Hematopoietic multipotent progenitor cell treated with erythropoietin and hydrocortisone succinate and interleukin-3 and kit ligand, for 15 days (in vitro differentiated cells): ENCODE measurements at regions not wholly inside any gene's neighbourhood (a gene's known extent, or its start where the extent isn't known, plus 50 kb on each side); places are given as distances from the start of the nearest gene placed in this dataset.
"Not testable (repeated sequence)": the region's sequence is repeated elsewhere in the genome, so short reads cannot be mapped to it uniquely, and the experiment has no call there.

Experiments used
- DNase-seq: peaks from one replicate; pipeline ENCODE4 v3.0.0-alpha.2; 2015; ENCODE audit warnings: low spot score

DNA sequence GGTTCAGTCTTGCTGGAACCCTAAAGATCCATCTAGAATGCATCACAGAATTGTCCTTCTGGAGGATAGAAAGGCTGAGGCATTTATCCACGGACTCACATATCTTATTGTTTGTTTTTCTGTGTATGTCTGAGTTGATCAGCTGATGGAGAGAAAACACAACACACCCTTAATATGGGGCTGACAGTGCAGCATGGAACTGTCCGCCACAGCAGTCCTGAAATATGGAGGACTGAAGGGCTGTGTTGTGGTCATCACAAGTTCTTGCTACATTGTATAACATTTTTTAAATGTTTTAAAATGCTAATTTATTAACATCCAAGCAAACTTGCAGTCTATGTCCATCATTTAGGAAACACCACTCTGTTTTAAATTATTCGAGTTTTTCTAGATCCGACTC lies 448.9 kb upstream of the ERCC4 start:
- no peak for DNase-seq

DNA sequence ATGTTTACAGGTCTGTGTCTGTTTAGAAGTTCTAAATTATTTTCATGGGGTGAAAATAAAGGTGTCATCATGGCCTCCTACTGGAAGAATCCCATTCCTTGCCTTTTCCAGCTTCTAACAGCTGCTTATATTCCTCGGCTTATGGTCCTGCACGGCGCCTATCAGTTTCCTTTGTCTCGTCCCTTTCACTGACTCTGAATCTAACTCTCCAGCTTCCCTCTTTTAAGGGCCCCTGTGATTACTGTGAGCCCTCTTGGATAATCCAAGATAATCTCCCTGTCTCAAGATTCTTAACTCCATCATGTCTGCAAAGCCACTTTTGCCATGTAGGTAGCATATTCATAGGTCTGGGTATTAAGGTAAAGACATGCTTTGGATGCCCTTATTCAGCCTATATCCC lies 441.0 kb upstream of the ERCC4 start:
- DNase-seq: no peak

DNA sequence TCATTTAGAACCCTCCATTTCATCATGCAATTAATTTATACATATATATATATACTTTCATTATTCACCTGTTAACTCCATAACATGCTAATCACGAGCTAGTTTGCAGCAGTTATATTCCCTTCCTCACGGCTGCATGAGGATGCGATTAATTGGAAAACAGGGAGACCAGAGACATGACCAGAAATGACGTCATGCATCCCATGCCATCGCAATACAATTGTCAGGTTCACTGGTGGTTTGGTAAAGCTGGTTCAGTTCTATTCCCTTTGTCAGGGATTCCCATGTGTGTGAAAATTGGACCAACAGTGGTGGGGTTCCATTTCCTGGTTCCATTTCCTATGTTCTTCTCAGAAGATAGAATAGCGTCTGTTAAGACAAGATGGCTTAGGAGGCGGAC lies 440.4 kb upstream of the ERCC4 start:
- DNase-seq: no peak

DNA sequence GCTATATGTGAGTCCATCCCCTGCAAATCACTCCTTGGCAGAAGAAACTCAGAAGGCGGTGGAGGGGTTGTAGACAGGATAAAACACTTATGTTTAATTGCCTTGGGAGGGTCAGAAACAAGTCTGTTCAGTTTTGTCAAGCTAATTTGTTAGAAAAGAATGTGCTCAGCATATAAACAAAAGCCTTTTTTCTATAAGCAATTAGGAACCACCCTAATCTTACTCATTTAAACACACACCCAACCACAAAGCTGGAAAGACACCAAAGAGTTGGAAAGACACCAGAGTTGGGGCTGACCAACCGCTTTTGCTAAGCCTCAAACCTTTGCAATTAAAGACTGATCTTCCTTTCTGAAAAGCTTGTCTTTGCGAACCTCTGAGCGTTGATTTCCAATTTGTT lies 439.2 kb upstream of the ERCC4 start:
- no peak for DNase-seq

DNA sequence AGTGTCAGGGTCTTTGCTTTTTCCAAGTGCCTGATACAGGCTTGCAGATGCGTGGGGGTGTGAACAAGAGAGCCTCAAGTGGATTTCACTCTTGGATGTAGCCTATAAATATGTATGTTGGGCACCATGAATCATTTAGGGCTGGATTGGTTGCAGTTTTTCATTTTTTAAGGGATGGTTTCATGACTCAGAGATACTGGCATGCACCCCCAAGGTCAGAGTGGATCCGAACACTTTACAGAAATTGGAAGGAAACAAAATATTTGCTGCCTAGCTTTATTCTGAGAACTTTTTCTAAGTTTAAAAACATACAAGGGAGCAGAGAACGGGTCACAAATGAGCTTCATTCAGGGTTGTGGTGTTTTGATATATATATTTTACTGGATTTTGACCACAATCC lies 436.8 kb upstream of the ERCC4 start:
- no peak for DNase-seq

DNA sequence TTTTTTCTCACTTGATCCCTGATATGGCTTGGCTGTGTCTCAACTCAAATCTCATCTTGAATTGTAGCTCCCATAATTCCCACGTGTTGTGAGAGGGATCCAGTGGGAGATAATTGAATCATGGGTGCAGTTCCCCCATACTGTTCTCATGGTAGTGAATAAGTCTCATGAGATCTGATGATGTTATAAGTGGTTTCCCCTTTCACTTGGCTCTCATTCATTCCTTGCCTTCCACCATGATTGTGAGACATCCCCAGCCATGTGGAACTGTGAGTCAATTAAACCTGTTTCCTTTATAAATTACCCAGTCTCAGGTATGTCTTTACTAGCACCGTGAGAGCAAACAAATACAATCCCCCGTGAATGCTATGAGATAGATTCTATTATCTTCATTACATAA lies 430.5 kb upstream of the ERCC4 start:
- DNase-seq: not testable (repeated sequence)

DNA sequence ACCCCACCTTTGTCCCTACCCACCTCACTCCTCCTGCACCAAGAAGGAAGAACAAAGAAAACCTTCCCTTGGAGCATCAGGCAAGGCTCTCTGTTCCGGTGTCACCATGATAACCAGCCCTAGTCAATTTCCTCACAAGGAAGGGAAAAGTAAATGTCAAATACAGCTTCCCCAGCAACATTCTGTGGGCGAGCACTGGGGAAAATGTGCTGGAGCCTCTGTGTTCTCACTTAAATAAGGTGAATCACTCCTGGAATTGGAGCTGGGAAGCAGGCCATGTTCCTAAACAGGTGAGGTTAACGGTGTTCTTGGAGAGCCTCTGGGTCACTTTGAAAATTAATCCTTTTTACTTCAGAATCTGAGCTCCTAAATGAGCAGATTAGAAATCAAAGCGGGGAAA lies 427.9 kb upstream of the ERCC4 start:
- no peak for DNase-seq

DNA sequence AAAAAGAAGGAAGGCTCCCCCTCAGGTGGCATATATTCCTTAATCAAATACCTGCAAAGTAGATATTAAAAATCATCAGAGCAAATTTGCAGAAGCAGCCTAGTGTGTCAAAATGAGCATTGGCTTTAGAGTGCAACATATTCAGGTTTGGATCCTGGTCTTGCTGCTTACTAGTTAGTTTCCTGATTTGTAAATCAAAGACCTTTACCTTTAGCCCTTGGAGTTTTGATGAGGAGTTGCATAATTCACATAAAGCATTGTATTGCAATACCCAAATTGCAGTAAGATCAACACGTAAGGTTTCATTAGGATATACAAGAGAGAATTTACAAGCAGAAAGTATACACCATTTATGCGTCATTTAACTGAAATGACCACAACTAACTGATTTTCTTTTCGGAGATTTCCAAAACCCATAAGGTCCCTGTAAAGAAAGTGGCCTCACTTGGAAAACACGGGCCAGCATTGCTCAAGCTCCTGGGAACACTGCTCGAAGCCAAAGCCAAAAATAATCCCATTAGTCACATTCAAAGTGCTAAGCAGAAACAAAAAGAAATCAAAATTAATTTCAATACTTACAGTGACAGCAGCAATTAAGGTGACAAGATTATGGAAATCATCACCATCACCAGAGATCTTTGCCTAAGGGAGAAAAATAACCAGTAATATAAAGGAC lies 415.9 kb upstream of the ERCC4 start:
- no peak for DNase-seq

DNA sequence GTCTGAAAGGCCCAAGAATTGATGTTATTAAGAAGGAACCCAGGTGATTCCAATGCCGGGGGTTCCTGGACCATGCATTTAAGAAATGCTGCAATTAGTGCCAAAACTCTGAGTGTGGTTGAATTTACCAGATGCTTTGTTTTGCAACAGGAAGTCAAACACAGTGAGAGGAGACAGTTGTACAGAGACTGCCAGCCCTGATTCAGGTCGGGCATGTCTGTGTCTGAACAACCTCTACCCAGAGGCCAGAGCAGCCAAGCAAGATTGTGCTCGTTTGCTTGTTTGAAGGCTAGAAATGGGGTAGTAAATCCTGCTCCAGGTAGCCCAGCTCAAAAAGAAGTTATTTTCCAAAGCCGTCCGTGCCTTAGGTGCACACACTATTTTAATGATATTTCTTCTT lies 412.4 kb upstream of the ERCC4 start:
- no peak for DNase-seq

DNA sequence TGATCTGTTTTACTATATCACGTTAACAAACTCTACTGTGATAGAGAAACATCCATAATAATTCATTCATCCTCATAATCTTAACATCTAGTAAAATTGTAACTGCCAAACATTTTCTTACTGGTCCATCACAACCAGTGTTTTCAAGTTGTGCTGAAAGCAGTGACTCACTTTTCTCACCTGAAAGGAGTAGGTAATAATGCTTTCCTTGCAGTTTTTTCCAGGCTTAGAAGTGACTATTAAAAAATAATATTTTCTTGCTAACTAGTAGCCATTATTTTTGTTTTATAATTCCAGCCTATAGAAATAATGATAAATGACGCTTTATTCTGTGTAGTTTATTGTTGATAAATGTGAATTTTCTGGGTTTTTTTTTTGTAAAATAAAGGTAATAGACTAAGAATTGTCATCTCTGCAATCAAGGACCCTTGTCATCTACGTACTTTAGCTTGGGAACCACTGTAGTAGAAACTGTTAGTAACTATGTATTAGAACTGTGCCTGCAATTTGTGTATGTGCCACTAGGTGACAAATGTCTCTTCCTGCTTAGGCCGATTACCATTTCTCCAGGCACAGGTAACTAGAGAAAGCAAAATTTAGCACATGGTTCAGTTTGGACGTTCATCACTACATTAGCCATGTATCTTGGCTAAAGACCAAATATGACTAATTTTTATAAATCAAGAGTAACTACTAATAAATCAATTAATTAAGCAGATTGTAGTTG lies 409.4 kb upstream of the ERCC4 start:
- no peak for DNase-seq

DNA sequence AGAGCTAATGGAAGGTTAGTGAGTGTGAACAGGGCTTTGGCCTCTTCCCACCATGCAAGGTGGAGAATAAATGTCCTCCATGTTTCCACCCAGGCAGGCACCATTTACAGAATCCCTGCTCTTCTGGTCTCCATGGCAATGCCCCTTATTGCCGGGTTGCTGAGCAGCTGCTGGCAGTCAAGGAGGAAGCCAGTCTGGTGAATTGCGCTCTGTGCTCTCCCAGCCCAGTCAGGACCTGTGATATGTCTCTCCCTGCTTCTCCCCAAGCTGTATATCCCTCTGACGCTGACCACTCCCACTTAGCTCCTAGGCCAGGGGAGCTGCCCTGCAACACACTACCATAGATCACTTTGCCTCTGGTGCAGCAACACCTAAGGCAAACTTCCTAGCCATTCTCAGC lies 402.1 kb upstream of the ERCC4 start:
- no peak for DNase-seq

DNA sequence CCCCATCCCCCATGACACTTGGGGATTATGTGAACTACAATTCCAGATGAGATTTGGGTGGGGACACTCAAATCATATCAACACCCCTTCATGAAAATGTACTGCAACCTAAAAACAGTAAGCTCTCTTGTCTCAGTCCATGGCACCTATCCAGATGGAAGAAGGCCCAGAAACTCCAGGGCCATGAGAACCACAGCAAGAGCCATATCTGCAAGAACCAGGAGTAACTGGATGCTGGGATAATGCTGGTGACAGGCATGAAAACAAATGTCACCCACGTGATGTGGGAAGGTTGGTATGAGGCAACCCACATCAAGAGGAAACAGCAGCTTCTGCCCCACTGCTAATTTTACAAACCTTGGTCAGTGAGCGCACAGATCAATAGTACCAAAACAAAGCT lies 400.1 kb upstream of the ERCC4 start:
- DNase-seq: no peak

DNA sequence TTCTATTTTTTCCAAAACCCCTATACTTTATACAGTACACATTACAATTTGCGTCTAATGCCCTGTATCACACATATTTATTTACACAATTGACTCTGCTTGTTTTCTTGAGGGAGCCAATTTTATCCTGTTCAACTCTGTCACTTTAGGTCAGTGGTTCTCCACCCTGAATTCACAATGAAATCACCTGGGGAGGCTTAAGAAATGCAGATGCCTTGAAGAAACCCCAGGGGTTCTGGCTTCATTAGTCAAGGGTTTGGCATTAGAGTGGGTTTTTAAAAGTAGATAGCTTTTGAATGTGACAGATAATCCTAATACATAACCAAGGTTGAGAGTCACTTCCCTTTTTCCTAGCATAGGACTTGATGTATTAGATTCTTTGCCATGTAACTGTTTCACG lies 398.6 kb upstream of the ERCC4 start:
- DNase-seq: no peak

DNA sequence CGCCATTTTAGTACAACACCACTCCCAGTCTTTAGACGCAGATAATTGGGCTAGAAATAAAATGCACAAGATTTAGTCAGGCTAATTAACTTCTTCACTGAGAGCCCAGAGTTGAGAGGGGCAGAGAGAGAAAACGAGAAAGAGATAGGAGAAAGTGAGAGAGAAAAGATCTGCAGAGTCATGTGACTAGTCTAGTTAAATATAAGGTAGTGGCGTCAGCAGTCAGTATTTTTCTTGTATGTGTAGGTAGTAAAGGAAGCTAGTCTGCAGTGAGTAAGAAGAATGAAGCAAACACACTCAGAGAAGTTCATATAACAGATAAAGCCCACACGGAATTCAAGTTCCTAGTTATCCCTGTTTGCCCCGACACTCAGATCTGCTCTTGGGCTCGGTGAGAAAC lies 392.6 kb upstream of the ERCC4 start:
- DNase-seq: no peak

DNA sequence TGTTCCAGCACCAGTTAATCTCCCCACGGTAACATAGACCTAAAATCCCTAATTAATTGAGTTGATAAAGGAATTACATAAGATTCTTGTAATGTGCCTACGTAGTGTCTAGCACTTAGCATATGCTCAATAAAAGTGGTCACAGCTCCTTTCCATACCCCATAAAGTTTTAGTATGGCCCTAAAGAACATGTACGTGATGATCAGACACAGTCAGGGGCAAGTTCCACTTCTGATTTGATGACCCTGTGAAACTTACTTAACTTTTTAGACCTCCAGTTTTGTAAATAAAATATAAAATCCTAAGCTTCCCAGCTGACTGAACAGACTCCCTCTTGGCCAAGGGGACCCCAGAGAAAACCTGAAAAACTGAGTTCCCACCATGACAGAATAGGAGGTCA lies 391.3 kb upstream of the ERCC4 start:
- no peak for DNase-seq

DNA sequence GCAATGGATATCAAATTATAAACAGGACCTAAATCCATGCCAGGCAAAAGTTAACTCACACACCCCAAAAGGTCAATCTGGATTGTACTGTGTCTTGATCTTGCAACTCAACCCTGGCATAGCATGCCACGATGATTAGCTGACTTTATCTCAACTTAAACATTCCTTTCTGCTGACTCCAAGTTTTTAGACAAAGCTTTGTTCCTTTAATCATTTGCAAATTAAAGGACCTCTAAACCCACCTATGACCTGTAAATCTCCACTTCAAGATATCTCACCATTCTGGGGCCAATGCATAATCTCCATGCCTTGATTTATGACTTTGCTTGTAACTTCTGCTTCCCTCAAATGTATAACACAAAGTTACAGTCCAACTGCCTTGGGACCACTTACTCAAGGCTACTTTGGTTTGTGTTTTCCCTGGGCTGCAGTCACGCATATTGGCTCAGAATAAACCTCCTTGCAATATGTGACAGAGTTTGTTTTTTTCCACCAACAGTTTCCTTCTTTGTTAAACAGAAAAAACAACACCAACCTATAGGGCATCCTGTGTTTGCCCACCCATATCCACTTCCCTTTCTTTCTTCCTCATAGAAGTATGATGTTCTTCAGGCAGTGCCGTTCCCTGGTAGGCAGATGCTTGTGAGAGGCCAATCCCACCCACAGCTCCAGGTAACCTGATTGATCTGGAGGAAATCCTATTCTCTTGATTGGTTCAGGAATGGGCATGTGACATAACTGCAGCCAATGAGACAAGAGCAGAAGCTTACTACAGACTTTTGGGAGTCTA lies 390.6 kb upstream of the ERCC4 start:
- DNase-seq: no peak

DNA sequence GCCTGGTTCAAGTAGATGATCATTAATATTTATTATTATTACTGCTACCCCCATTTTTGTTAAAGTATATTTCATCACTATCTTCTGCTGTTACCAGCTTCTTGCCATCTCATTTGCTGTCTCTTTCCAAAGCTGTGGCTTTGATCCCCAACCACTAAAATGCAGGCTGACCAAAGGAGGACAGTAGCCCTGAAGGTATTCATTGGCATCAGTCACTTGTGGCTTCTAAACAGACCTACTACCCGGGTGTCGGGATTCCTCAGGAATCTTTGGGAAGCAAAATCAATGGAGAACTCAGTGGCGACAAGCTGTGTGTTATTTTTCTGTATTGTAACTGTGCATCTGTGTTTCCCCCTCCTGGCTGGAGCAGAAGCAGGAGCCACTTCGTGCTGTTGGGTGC lies 379.2 kb upstream of the ERCC4 start:
- no peak for DNase-seq

DNA sequence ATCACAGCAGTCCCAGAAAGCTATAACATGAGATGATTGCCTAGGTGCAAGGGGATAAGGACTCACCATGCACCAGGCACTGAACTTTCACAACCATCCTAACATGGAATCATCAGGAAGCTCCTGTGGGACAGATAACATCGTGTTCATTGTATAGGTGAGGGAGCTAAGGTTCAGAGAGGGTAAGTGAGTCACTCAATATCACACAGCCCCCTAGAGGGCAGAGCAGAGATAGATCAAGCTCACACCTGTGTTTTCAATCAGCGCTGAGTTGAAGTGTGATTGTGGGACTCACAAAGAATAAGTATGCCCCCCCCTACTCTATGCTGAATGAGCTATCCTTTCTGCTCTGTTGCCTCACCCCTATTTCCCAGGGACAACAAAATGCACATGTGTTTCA lies 377.7 kb upstream of the ERCC4 start:
- DNase-seq: no peak

DNA sequence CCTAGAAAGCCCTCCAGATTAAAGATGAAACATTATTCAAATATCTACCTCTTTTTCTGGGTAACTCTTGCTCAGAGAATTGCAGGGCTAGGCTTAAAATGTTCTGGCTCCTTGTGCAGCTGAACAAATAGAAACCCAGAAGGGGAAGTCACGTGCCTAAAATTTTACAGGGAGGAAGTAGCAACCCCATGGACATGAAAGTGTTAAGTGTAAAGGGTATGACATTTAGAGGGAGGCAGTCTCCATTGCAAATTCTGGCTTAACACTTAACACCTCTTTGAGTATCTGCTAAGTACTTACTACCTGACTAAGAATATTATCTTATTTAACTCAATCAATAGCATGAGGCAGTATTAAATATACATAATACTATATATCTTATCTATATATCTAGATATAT lies 376.1 kb upstream of the ERCC4 start:
- DNase-seq: no peak

DNA sequence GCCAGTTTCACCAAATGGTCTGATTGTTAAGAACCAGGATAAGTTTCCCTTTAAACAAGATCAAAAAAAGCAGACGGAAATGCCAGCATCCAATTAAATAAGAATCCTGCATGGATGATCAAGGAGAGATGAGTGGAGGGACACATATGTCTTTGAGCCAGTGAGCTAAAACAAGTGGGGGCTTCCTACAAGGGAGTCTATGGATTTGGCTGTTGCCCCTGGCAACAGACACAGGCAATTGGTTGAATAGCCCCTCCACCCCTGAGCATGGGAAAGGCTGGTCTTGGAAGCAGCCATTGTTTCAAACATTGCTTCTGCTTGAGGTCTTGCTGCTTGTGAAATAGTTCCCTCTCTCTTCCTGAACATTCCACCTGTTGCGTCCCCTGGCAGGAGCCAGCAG lies 374.7 kb upstream of the ERCC4 start:
- DNase-seq: no peak

DNA sequence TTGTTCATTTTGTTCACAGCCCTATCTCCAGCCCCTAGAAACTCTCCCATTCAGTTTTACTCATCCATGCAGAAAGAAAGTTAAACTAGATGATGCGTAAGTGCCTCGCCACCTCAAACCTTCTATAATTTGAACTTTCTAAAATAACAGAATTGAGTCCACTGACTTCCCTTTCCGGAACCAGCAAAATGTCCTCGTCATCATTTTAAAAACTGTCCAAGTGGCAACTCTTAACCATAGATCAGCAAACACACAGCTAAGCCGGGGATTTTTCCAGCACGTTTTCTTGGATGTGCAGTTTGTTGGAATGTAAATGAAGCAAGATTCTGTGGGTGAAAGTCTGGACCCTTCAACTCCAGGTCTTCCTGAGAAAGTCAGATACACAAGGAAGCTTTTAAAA lies 369.7 kb upstream of the ERCC4 start:
- DNase-seq: no peak

DNA sequence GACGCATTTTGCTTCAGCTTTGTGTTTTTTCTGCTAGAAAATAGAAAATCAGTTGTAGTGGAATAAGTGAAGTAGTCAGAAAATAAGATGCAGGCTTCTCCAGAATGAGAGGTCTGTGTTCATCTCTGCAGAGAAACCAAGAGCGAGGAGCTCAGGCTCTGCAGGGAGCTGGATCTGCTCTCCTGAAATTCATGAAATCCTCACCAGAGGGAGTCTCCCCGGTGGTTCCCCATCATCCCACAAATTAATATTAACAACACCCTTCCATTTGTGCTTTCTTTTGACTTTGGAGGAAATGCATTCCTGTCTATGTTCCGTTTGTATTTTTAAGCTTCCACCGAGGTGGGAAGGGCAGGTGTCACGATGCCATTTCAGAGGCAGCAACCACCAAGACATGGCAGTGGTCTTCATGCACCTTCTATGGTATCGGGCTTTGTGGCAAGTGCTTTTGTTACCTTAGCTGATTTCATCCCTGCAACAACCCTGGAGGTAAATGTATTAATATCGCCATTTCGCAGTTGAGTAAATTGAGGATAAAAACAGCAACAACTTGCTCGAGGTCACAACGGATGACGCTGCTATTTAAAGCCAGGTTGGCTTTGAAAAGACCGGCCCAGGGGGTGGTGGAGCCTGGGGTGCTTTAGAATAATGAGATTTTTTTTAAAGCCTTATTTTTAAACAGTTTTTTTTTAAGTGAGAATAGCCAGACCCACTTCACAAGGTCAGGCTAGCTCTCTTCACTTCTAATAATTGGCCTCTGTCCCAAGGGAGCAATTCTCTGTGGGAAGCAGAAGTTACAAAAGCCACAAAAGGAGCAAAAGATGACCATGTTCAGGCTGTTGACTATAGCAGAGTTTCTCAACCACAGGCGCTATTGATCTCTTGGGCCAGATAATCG lies 367.6 kb upstream of the ERCC4 start:
- DNase-seq: no peak

DNA sequence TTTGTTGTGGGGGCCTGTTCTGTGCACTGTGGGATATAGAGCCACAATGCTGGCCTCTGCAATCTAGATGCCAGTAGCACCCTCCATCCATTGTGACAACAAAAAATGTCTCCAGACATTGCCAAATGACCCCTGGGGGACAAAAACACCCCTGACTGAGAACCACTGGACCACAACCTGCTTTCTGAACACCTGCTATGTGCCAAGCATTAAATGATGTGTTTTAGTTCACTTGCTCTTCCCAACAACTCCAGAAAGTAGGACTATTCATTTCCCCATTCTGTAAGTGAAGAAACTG lies 367.0 kb upstream of the ERCC4 start:
- no peak for DNase-seq
